ENCODE measurements at regions not wholly inside any gene's neighbourhood (a gene's known extent, or its start where the extent isn't known, plus 50 kb on each side); places are given as distances from the start of the nearest gene placed in this dataset.
"Not testable (repeated sequence)": the region's sequence is repeated elsewhere in the genome, so short reads cannot be mapped to it uniquely, and the experiment has no call there.

GRCh38 chrX:139423186-139423585 lies 107.4 kb upstream of the F9 start (continued):
- TF ChIP-seq MAX (IDR thresholded peaks at IDR 0.05): no peak

- 95% methylated on average over 2 of the region's 2 CpGs for WGBS
- H3K9me3 ChIP-seq (ENCODE audit: control insufficient read depth in 4 of 4, low read length in 3 of 4); H3K9ac ChIP-seq (ENCODE audit: low read depth in 1 of 2, low read length in 2 of 2); H3K27me3 ChIP-seq (ENCODE audit: control insufficient read depth in 4 of 4, insufficient read depth in 4 of 4, low read length in 3 of 4); H3K36me3 ChIP-seq (ENCODE audit: control insufficient read depth in 4 of 4, insufficient read depth in 3 of 4, low read depth in 1 of 4, low read length in 3 of 4); H3K4me1 ChIP-seq (ENCODE audit: control insufficient read depth in 4 of 4, insufficient read depth in 4 of 4, low read length in 3 of 4); H3K4me3 ChIP-seq (ENCODE audit: low read depth in 1 of 3, low read length in 3 of 3); DNase-seq (ENCODE audit: low spot score); H3K27ac ChIP-seq (ENCODE audit: low read depth in 1 of 2, low read length in 2 of 2): not testable (repeated sequence)
These were observed 132.3 kb upstream of the F9 start for GRCh38 chrX:139398258-139398657.

GRCh38 chrX:139388254-139388653 lies 142.3 kb upstream of the F9 start:
- 73% methylated on average over 3 of the region's 3 CpGs for WGBS
- Histone ChIP-seq H3K4me1 (ENCODE audit: control insufficient read depth in 4 of 4, insufficient read depth in 4 of 4, low read length in 3 of 4) (no peaks in the 10 kb centered on the region), H3K9me3 (ENCODE audit: control insufficient read depth in 4 of 4, low read length in 3 of 4) (no peaks in the 10 kb centered on the region), H3K27me3 (ENCODE audit: control insufficient read depth in 4 of 4, insufficient read depth in 4 of 4, low read length in 3 of 4) (no peaks in the 10 kb centered on the region), H3K4me3 (ENCODE audit: low read depth in 1 of 3, low read length in 3 of 3) (no peak overlapping the region), H3K9ac (ENCODE audit: low read depth in 1 of 2, low read length in 2 of 2) (no peak overlapping the region), H3K36me3 (ENCODE audit: control insufficient read depth in 4 of 4, insufficient read depth in 3 of 4, low read depth in 1 of 4, low read length in 3 of 4) (no peaks in the 10 kb centered on the region), H3K27ac (ENCODE audit: low read depth in 1 of 2, low read length in 2 of 2) (no peak overlapping the region)
- TF ChIP-seq GABPA (IDR thresholded peaks at IDR 0.05 in 1 of 2, conservative IDR thresholded peaks at IDR 0.05 in 1 of 2) (no peak), REST (IDR thresholded peaks at IDR 0.05) (no peak), ZBTB33 (IDR thresholded peaks at IDR 0.05) (no peak), TAF1 (conservative IDR thresholded peaks at IDR 0.05) (no peak), CTCF (IDR thresholded peaks at IDR 0.05; ENCODE audit: low read depth, low read length, missing input control) (no peak), FOXA2 (IDR thresholded peaks at IDR 0.05) (no peak), JUND (IDR thresholded peaks at IDR 0.05) (no peak), NR2F2 (IDR thresholded peaks at IDR 0.05) (no peak), HNF4A (conservative IDR thresholded peaks at IDR 0.05) (no peak)
- no peak for DNase-seq (ENCODE audit: low spot score)
